GM23248 (cell line): ENCODE measurements at regions not wholly inside any gene's neighbourhood (a gene's known extent, or its start where the extent isn't known, plus 50 kb on each side); places are given as distances from the start of the nearest gene placed in this dataset.

ENCODE experiments used
- DNase-seq: peaks from one replicate; pipeline ENCODE4 v3.0.0-alpha.2; 2015
- H2AFZ ChIP-seq: fragments of 200-600 bp; sonication (generic); 2 replicates; pipeline ENCODE4 v1.6.1; 2016; ENCODE audit warnings: antibody characterized with exemption
- H3F3A ChIP-seq: fragments of 200-600 bp; sonication (generic); 2 replicates; pipeline ENCODE4 v1.6.1; 2016; ENCODE audit warnings: mild to moderate bottlenecking, antibody characterized with exemption, mixed run types; ENCODE audit not compliant: insufficient read depth
- H3K27ac ChIP-seq: fragments of 200-600 bp; sonication (generic); 2 replicates; pipeline ENCODE4 v1.5.1; 2016; ENCODE audit warnings: mild to moderate bottlenecking
- H3K27me3 ChIP-seq: fragments of 200-600 bp; sonication (generic); replicated peaks from 2 replicates; pipeline ENCODE4 v1.6.1; 2016; ENCODE audit warnings: mild to moderate bottlenecking; ENCODE audit not compliant: insufficient read depth
- H3K36me3 ChIP-seq: fragments of 200-600 bp; sonication (generic); 2 replicates; pipeline ENCODE4 v1.6.1; 2016; ENCODE audit warnings: low read depth, mild to moderate bottlenecking
- H3K4me1 ChIP-seq: fragments of 200-600 bp; sonication (generic); 2 replicates; pipeline ENCODE4 v1.6.1; 2016; ENCODE audit warnings: mild to moderate bottlenecking; ENCODE audit not compliant: insufficient read depth
- H3K4me2 ChIP-seq: fragments of 200-600 bp; sonication (generic); one replicate; pipeline ENCODE4 v1.6.1; 2016; ENCODE audit warnings: mild to moderate bottlenecking; ENCODE audit not compliant: unreplicated experiment
- H3K4me3 ChIP-seq: fragments of 200-600 bp; sonication (generic); 2 replicates; pipeline ENCODE4 v1.5.1; 2016; ENCODE audit warnings: mild to moderate bottlenecking
- H3K79me2 ChIP-seq: fragments of 200-600 bp; sonication (generic); 2 replicates; pipeline ENCODE4 v1.6.1; 2016; ENCODE audit warnings: mild to moderate bottlenecking; ENCODE audit not compliant: insufficient read depth
- H3K9ac ChIP-seq: fragments of 200-600 bp; sonication (generic); 2 replicates; pipeline ENCODE4 v1.6.1; 2016; ENCODE audit warnings: mild to moderate bottlenecking
- H3K9me2 ChIP-seq: fragments of 200-600 bp; sonication (generic); 2 replicates; pipeline ENCODE4 v1.6.1; 2016; ENCODE audit warnings: mixed run types, mild to moderate bottlenecking, moderate library complexity; ENCODE audit not compliant: insufficient read depth
- H3K9me3 ChIP-seq: fragments of 200-600 bp; sonication (generic); one replicate; pipeline ENCODE4 v1.6.1; 2017; ENCODE audit warnings: low read depth
- H4K20me1 ChIP-seq: fragments of 200-600 bp; sonication (generic); 2 replicates; pipeline ENCODE4 v1.6.0; 2016; ENCODE audit not compliant: insufficient read depth
- EZH2 ChIP-seq: fragments of 200-600 bp; sonication (generic); IDR thresholded peaks from 2 replicates; pipeline ENCODE4 v1.6.1; 2018; ENCODE audit warnings: antibody characterized with exemption, mild to moderate bottlenecking; ENCODE audit not compliant: insufficient read depth, poor library complexity, severe bottlenecking
- EZH2phosphoT487 ChIP-seq: fragments of 200-600 bp; sonication (generic); IDR thresholded peaks from 2 replicates; pipeline ENCODE4 v1.6.1; 2018; ENCODE audit warnings: antibody characterized with exemption, moderate library complexity, mild to moderate bottlenecking, low read depth; ENCODE audit not compliant: insufficient read depth
- WGBS, 2 experiments: methylation state at CpG; one replicate each; pipeline ENCODE4 v1.1.6; 2015 to 2017; ENCODE audit warnings: low lambda C conversion rate in 2 of 2, low coverage in 1 of 2; ENCODE audit errors: missing lambda C conversion rate in 2 of 2; 5-methylcytosine and 5-hydroxymethylcytosine counted together
- in situ Hi-C: fragments of 300-500 bp; cut with MboI; formaldehyde crosslinking; loops from 2 replicates; pipeline ENCODE4 v1.15.0; 2020

- no peak overlapping the region for H3K9ac ChIP-seq
- H3K79me2 ChIP-seq = no peaks in the 10 kb centered on the region
- in situ Hi-C loops = no loop called here
- H2AFZ ChIP-seq = no peak overlapping the region
- H3K36me3 ChIP-seq = no peaks in the 10 kb centered on the region
- no peak for TF ChIP-seq EZH2phosphoT487
- no peak for TF ChIP-seq EZH2
- H3K4me1 ChIP-seq = no peaks in the 10 kb centered on the region
- no peak overlapping the region for H3K4me3 ChIP-seq
- H3K27me3 ChIP-seq = no peaks in the 10 kb centered on the region
- H3K9me3 ChIP-seq = no peaks in the 10 kb centered on the region
- no peaks in the 10 kb centered on the region for H3K9me2 ChIP-seq
- 30 to 36% methylated on average over 6 of the region's 6 CpGs for WGBS, 2 experiments
- DNase-seq = no peak
- H4K20me1 ChIP-seq = no peaks in the 10 kb centered on the region
- no peak overlapping the region for H3K27ac ChIP-seq
- H3K4me2 ChIP-seq = no peak overlapping the region
- H3F3A ChIP-seq = no peaks in the 10 kb centered on the region
Measured at GRCh38 chr10:83476211-83476610, 663.1 kb upstream of the GHITM start.

DNA sequence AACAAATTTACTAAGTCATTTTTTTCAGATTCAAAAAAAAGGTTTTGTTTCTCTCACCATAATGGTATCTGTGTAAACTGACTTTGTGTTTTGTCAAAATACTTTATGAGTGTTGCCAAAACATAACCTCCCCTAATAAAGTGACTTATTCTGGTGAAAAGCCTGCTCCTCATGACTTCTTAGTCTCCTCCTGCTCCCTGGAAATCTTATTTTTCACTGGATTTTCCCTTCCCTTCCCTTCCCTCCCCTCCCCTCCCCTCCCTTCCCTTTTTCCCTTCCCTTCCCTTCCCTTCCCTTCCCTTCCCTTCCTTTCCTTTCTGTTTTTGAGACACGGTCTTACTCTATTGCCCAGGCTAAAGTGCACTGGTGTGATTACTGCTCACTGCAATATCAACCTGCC lies 650.1 kb upstream of the GHITM start:
- Histone ChIP-seq H3K9me2 (no peaks in the 10 kb centered on the region), H3K36me3 (no peaks in the 10 kb centered on the region), H4K20me1 (no peaks in the 10 kb centered on the region), H3K27ac (no peak overlapping the region), H3K27me3 (no peaks in the 10 kb centered on the region), H3K4me1 (no peaks in the 10 kb centered on the region), H3K9ac (no peak overlapping the region), H3K9me3 (no peaks in the 10 kb centered on the region), H2AFZ (no peak overlapping the region), H3F3A (no peaks in the 10 kb centered on the region), H3K4me2 (no peak overlapping the region), H3K79me2 (no peaks in the 10 kb centered on the region), H3K4me3 (no peak overlapping the region)
- TF ChIP-seq EZH2 (no peak), EZH2phosphoT487 (no peak)
- no peak for DNase-seq
- 0% methylated on average over 1 of the region's 1 CpG for WGBS, 2 experiments
- in situ Hi-C loops = no loop called here

GRCh38 chr10:83492004-83492403 lies 647.3 kb upstream of the GHITM start:
- Histone ChIP-seq H2AFZ (no peak overlapping the region), H3K79me2 (no peaks in the 10 kb centered on the region), H3K4me2 (no peak overlapping the region), H3K27me3 (no peaks in the 10 kb centered on the region), H3F3A (no peaks in the 10 kb centered on the region), H3K9me2 (no peaks in the 10 kb centered on the region), H3K4me1 (no peaks in the 10 kb centered on the region), H3K9me3 (no peaks in the 10 kb centered on the region), H3K36me3 (no peaks in the 10 kb centered on the region), H3K27ac (no peak overlapping the region), H3K9ac (no peak overlapping the region), H4K20me1 (no peaks in the 10 kb centered on the region), H3K4me3 (no peak overlapping the region)
- TF ChIP-seq EZH2 (no peak), EZH2phosphoT487 (no peak)
- in situ Hi-C loops = no loop called here
- DNase-seq = no peak
- 30 to 34% methylated on average over 4 of the region's 4 CpGs for WGBS, 2 experiments

- no peaks in the 10 kb centered on the region for H3K9me3 ChIP-seq
- H3F3A ChIP-seq = no peaks in the 10 kb centered on the region
- H3K4me1 ChIP-seq = no peaks in the 10 kb centered on the region
- H3K27ac ChIP-seq = no peak overlapping the region
- in situ Hi-C loops = no loop called here
- no peak overlapping the region for H3K4me3 ChIP-seq
- 35 to 41% methylated on average over 5 of the region's 5 CpGs for WGBS, 2 experiments
- DNase-seq = no peak
- no peak overlapping the region for H2AFZ ChIP-seq
- H3K27me3 ChIP-seq = no peaks in the 10 kb centered on the region
- no peak overlapping the region for H3K4me2 ChIP-seq
- no peak overlapping the region for H3K9ac ChIP-seq
- no peaks in the 10 kb centered on the region for H3K36me3 ChIP-seq
- no peaks in the 10 kb centered on the region for H3K79me2 ChIP-seq
- H4K20me1 ChIP-seq = no peaks in the 10 kb centered on the region; the same call in 1 of the 2 replicates
- no peak for TF ChIP-seq EZH2
- no peak for TF ChIP-seq EZH2phosphoT487
- H3K9me2 ChIP-seq = no peaks in the 10 kb centered on the region
Measured at GRCh38 chr10:83512681-83513080, 626.6 kb upstream of the GHITM start.

GRCh38 chr10:83515001-83515400 lies 624.3 kb upstream of the GHITM start:
- Histone ChIP-seq H3K9me2 (no peaks in the 10 kb centered on the region), H3K4me1 (no peaks in the 10 kb centered on the region), H3K9me3 (no peaks in the 10 kb centered on the region), H3K27ac (no peak overlapping the region), H3K36me3 (no peaks in the 10 kb centered on the region), H3K4me2 (no peak overlapping the region), H3K4me3 (no peak overlapping the region), H3K9ac (no peak overlapping the region), H3F3A (no peaks in the 10 kb centered on the region), H3K79me2 (no peaks in the 10 kb centered on the region), H3K27me3 (no peaks in the 10 kb centered on the region), H4K20me1 (no peaks in the 10 kb centered on the region; the same call in 1 of the 2 replicates), H2AFZ (no peak overlapping the region)
- no peak for DNase-seq
- in situ Hi-C loops = no loop called here
- WGBS, 2 experiments = 23 to 29% methylated on average over 3 of the region's 3 CpGs
- no peak for TF ChIP-seq EZH2phosphoT487
- no peak for TF ChIP-seq EZH2
